COLO668 (cell line): ENCODE measurements at regions not wholly inside any gene's neighbourhood (a gene's known extent, or its start where the extent isn't known, plus 50 kb on each side); places are given as distances from the start of the nearest gene placed in this dataset.
A peak's percentile ranks its signal among the peaks of the same experiment; 100 is the strongest.

Source experiments
- DNase-seq: peaks from one replicate; lab custom pipeline; 2025; ENCODE audit not compliant: unreplicated experiment; lab: John Stamatoyannopoulos, UW

- no peak for DNase-seq
Measured at GRCh38 chr12:20174528-20175175, 193.7 kb upstream of the PDE3A start.

- DNase-seq: no peak
Measured at GRCh38 chr12:20175704-20176388, 192.5 kb upstream of the PDE3A start.

- no peak for DNase-seq
Measured at GRCh38 chr12:20181416-20182180, 186.7 kb upstream of the PDE3A start.

- DNase-seq: no peak
Measured at GRCh38 chr12:20183563-20183962, 184.8 kb upstream of the PDE3A start.

- DNase-seq: no peak
Measured at GRCh38 chr12:20184514-20184913, 183.8 kb upstream of the PDE3A start.

- no peak for DNase-seq
Measured at GRCh38 chr12:20187456-20187855, 180.9 kb upstream of the PDE3A start.

- DNase-seq: no peak
Measured at GRCh38 chr12:20188930-20189653, 179.2 kb upstream of the PDE3A start.

GRCh38 chr12:20189767-20190166, 178.6 kb upstream of the PDE3A start:
- no peak for DNase-seq

GRCh38 chr12:20194171-20194570, 174.2 kb upstream of the PDE3A start:
- DNase-seq: no peak

GRCh38 chr12:20196767-20197166, 171.6 kb upstream of the PDE3A start:
- no peak for DNase-seq

- DNase-seq: no peak
Measured at GRCh38 chr12:20197411-20197810, 170.9 kb upstream of the PDE3A start.

- no peak for DNase-seq
Measured at GRCh38 chr12:20199780-20200179, 168.6 kb upstream of the PDE3A start.

- no peak for DNase-seq
Measured at GRCh38 chr12:20201733-20202132, 166.6 kb upstream of the PDE3A start.

- DNase-seq: no peak
Measured at GRCh38 chr12:20205854-20206253, 162.5 kb upstream of the PDE3A start.

GRCh38 chr12:20206410-20206809, 161.9 kb upstream of the PDE3A start:
- no peak for DNase-seq

GRCh38 chr12:20210621-20211215, 157.6 kb upstream of the PDE3A start:
- no peak for DNase-seq

- no peak for DNase-seq
Measured at GRCh38 chr12:20211541-20211940, 156.8 kb upstream of the PDE3A start.

- DNase-seq: no peak
Measured at GRCh38 chr12:20211981-20212421, 156.3 kb upstream of the PDE3A start.

GRCh38 chr12:20212658-20213555, 155.4 kb upstream of the PDE3A start:
- DNase-seq: peak; percentile 1
